GM12891 (cell line): ENCODE measurements at regions not wholly inside any gene's neighbourhood (a gene's known extent, or its start where the extent isn't known, plus 50 kb on each side); places are given as distances from the start of the nearest gene placed in this dataset.

ENCODE experiments used
- PAX5 ChIP-seq: IDR thresholded peaks from 2 replicates; pipeline ENCODE4 v1.6.1; 2011; ENCODE audit warnings: low read length, moderate library complexity, mild to moderate bottlenecking; ENCODE audit not compliant: insufficient read depth, severe bottlenecking
- TAF1 ChIP-seq: IDR thresholded peaks from 2 replicates; pipeline ENCODE4 v1.6.1; 2011; ENCODE audit warnings: low read depth, low read length, control low read depth

- no peak for TF ChIP-seq TAF1
- TF ChIP-seq PAX5: no peak
Observed at GRCh38 chr3:117105686-117106085, 396.1 kb downstream of the TUSC7 start.
